ENCODE measurements at regions not wholly inside any gene's neighbourhood (a gene's known extent, or its start where the extent isn't known, plus 50 kb on each side); places are given as distances from the start of the nearest gene placed in this dataset.

DNA sequence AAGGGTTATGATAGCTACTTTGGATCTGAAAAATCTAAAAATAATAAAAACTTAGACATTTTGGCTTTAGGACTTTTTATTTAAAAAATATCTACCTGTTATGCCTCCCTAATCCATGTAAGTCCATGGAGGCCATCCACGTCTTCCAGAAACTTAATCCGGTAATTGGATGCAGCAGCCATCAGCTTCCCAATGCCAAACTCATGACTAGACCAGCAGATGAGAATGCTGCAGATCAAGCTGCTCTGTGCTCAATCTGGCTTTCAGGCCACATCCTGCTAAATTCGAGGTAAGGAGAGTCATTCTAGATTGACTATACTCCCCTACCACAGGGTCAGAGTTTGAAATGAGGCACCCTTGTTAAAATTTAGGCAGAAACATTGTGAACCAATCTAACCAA is 168.5 kb upstream of the TCERG1L start:
- no peak for DNase-seq (ENCODE audit: extremely low read depth in 1 of 2, low read depth in 1 of 2)

DNA sequence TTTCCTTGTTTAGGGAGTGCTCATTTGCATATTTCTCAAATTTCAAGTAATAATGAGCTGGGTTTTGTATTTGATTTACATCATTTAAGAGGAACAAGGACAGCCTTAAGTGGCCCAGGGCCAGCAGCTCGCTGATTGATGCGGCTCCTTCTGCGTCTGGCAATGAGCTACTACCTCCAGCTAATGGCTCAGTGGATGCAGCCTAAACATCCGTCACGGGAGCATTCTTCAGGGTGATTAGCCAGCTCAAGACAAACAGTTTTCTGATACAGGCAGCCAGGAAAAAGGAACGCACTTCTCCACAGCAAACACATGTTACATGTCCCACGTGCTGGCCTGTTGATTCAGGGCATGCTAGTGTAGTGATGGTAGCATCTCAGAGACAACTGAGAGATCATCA is 169.3 kb upstream of the TCERG1L start:
- DNase-seq (ENCODE audit: extremely low read depth in 1 of 2, low read depth in 1 of 2): no peak

DNA sequence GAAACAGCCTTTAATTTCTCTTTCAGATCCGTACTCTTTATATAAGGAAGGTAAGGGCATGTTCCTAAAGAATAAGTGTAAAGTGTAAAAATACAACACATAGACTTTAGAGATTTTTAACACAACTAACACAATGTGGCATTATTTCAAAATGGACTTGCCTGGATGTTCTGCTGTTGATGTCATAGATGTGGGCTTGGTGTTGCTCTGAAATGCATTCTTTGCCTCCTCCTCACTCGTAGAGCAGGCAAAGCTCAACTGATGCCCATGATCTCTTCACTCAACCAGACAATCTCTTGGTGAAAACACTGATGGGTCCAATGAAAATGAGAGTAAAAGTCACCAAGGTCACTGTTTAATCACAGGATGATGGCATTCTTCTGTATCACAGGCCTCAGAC is 174.2 kb upstream of the TCERG1L start:
- DNase-seq (ENCODE audit: extremely low read depth in 1 of 2, low read depth in 1 of 2): no peak

DNA sequence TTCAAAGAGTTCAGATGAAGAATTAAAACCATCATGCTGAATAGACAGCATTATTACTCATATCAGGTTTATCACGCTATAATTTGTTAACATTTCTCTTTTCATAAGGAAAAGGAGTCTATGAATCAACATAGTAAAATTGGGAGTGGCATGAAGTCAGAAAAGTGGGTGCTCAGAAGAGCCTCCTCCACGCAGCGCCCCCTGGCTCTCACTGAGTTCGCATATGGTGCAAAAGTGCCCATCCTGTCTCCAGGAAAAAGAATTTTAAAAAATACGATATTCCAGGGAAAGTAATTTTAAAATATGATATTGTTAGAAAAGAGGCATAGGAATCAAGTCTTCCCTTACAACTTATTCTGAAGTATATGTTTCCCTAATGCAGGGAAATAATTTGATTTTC is 176.3 kb upstream of the TCERG1L start:
- no peak for DNase-seq (ENCODE audit: extremely low read depth in 1 of 2, low read depth in 1 of 2)

DNA sequence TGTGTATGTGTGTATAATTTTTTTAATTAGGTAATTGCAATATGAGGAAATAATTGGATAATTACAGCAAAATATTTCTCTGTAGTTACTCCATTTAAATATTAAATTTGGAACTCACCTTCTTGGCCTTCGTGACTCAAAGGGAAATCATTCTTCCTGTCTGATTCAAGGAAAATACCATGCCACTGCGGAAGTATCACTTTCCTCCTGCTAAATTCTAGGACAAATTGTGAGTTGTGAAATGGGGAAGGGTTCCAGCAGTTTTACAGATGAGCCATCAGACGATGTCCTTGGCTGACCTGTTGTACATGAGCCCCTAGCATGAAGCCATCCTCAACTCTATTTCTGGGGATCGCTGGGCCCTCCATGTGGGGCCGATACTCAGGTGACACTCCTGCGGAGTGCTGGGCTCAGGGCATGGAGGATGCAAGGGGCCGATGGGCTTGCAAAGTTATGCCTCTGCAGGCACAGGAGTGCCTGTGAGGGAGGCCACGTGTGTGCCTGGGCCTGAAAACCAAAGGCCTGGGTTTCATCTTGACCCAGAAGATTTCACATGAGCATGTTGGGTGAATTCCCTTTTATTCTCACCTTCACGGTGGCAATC is 179.6 kb upstream of the TCERG1L start:
- DNase-seq (ENCODE audit: extremely low read depth in 1 of 2, low read depth in 1 of 2): no peak

DNA sequence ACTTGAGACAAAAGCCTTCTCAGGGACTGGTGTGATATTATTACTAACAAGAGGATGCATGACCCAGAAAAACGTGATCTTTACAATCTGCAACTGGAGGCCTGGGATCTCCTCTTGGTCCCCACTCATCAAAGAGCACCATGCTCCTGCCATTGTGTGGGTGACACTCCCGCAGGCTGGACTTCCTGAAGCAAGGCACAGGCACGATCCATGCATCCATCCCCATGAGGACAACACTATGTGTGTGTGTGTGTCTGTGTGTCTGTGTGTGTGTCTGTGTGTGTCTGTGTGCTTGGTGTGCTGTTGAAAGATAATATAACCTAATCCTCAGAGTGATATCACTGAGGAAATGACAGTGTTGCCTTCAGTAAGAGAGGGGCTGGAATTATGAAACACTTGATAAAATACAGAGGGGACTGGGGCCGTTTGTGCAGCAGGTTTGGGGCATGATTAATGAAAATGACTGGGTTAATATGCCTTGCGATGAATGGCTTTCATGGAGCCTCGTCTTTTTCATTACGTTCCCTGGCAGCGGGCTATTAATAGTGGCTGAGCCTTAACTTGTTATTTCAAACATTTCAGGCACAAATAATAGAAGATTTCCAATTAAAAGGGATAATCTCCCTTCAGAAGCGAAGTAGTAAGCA is 180.8 kb upstream of the TCERG1L start:
- DNase-seq (ENCODE audit: extremely low read depth in 1 of 2, low read depth in 1 of 2): no peak

DNA sequence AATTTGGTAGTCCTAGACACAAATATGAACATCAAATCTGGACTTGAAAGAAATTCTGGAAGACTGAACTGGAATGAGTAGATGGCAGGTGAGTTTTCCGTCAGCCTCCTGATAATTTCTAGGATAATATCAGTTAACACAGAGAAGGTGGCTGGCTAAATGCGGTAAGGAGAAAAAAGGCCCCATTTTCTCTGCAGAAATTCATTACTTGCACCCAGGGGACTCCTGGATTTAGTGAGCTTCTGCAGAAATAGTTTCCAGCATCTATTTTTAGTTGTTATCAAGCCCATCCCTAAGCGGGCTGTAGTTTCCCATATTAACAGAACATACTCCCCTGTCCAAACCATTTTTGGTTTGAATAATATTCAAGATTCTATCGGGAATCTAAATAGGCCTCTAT is 181.9 kb upstream of the TCERG1L start:
- no peak for DNase-seq (ENCODE audit: extremely low read depth in 1 of 2, low read depth in 1 of 2)

DNA sequence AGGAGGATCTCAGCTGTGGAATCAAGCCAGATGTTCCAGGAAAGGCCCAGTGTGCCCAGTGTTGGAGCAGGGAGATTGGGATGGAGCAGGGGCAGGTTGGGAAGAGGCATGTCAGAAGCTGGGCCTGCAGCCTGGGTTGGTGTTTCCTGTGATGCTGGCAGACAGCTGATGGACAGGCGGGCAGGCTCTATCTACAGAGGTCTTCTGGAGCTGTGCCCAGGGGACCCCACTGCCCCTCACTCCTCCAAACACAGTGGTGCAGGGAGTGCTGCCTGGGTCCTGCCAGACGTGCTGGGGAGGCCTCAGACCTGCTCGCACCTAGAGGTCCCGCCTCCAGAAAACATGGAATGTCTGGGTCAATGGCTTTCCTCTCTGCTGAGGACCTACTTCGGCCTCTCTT is 182.9 kb upstream of the TCERG1L start:
- no peak for DNase-seq (ENCODE audit: extremely low read depth in 1 of 2, low read depth in 1 of 2)

DNA sequence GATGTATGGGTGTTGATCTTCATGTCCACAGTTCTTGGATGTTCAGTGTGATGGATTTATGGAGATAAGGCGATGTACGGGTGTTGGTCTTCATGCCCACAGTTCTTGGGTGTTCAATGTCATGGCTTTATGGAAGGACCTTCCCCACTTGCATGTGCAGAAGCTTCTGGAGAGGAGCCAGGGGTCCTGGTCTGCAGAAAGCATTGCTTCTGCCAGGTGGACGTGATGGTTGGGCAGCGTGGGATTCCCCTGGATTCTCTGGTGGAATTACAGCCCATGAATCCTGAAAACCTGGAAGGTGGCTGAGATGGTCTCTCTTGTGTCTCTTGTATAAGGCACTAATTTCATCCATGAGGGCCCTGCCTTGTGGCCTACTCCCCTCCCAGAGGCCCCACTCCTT is 183.7 kb upstream of the TCERG1L start:
- DNase-seq (ENCODE audit: extremely low read depth in 1 of 2, low read depth in 1 of 2): no peak

DNA sequence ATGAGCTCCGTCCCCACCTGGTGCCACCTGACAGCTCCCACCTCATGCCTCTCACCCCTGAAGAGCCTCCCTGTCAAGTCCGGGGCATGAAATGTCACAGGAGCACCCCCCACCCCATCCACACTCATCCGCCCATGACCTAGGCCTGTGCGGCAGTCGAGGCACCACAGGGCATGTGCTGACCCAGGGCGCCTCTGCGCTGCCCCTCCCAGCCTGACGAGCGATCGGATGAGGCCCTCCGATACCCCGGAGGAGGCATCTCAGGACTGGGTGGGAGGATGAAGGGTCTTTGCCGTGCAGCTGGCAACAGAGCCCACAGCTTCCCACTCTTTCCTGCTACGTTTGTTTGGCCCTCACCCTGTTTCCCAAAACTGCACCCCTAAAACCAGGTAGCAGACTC is 184.4 kb upstream of the TCERG1L start:
- DNase-seq (ENCODE audit: extremely low read depth in 1 of 2, low read depth in 1 of 2): no peak

DNA sequence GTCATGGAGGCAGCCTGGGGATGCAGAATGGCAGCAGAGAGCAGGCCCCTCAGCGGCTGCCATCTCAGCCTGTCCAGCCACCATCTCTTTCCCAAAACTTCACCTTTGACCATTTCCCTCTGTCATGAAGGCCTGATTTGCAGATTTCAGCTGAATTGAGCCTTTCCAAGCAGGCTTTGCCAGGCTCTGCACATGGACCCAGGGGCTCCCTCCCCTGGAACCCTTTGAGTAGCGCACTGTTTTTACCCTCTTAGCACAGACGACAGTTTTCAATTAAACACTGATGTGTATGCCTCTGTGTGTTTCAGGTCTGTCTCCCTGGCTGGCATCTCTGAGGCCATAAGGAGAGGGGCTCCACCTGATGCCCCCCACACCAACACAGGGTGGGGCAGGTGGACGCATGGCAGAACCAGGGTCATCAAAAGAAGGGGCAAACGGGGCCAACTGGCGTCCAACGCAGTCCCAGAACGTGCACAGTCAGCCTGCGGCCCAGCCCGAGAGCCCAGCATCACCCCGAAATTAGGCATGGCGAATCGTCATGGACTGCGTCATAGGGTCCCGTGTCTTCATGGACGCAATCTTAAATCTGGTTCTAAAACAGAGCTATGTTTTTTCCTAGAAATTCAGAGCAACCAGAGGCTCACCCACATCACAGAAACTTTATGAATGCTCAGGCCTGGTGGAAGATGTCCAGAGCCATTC is 185.0 kb upstream of the TCERG1L start:
- DNase-seq (ENCODE audit: extremely low read depth in 1 of 2, low read depth in 1 of 2): no peak

DNA sequence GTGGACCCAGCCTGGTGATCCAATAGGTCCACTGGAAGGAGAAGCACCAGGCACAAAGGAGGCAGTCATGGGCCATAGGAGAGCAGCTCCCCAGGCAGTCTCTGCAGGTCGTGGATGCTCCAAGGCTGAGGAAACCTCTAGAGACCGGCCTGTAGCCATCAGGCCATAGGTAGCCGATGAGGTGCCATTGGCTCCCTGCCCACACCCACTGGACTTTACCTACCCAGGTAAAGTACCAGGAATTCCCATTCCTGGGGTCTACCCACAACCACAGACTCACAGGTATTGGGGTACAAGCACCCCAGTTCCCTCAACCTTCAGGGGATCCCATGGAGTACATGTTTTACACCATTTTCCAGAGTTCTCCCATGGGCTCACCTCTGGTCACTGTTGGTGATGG is 188.0 kb upstream of the TCERG1L start:
- no peak for DNase-seq (ENCODE audit: extremely low read depth in 1 of 2, low read depth in 1 of 2)

DNA sequence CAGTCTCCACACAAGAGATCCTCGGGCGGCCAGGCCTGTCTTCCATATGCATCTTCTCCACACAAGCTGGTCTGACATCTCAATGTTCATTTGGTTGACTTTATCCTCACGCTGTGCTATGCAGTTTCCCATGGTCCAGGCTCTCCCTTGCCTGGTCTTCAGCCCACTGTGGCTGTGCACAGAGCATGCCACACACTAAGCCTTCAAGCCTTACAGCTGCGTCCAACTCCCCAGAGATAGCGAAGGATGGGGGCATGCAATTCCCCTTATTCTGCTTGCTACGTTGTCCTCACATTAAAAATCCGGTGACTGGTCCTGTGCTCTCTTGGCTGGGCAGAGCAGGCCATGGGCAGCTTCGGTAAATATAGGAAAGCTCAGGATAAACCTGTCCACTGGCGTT is 188.7 kb upstream of the TCERG1L start:
- DNase-seq (ENCODE audit: extremely low read depth in 1 of 2, low read depth in 1 of 2): no peak

DNA sequence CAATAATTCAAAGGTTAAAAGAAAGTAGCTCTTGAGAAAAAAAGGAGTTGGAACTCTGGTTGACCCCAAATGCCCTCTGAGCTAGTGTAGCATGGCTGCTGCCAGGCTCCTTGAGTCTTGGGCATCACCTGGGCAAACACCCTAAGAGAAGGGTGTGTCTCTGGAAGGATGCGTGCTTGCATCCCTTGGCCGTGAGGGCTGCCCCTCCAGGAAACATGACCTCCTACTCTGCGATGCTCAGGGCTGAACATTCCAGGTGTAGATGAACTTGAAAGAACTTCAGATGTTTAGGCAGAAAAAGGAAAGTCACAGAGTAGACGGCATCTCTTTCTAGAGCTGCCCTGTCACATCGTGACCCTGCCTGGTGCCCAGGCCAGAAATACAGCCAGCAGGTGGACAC is 189.4 kb upstream of the TCERG1L start:
- no peak for DNase-seq (ENCODE audit: extremely low read depth in 1 of 2, low read depth in 1 of 2)

DNA sequence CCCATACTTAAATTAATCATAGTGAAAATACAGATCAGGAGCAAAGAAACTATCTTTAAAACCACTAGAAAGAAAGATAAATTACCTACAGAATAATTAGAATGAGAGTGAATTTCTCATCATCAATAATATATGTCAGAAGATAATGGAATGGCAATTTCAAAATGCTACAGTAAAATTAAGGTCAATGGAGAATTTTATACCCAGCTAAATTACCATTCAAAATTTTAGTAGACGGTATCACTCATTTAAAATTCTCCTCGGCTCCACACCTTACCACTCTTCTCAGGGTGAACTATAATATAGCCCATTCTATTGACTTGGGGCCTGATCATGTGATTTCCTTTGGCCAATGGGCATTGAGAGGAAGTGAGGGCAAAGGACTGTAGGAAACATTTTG is 192.5 kb upstream of the TCERG1L start:
- DNase-seq (ENCODE audit: extremely low read depth in 1 of 2, low read depth in 1 of 2): no peak

DNA sequence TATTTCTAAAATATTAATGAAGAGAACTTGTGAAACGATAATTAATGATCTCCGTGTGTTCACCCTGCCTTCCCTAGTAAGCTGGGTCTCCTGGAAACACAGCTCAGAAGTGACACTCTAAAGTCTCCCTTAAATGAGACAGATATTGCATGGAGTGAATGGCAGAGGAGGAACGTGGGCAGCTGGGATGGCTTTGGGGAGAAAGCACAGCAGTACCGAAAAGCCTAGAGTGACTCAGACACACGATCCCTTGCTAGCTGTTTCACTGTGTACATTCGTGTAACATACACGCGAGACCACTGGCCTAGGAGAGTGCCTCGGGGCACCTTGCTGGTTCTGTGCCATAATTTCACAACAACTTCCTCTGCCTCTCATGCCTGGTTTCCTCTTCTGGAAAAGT is 199.9 kb upstream of the TCERG1L start:
- DNase-seq (ENCODE audit: extremely low read depth in 1 of 2, low read depth in 1 of 2): no peak

DNA sequence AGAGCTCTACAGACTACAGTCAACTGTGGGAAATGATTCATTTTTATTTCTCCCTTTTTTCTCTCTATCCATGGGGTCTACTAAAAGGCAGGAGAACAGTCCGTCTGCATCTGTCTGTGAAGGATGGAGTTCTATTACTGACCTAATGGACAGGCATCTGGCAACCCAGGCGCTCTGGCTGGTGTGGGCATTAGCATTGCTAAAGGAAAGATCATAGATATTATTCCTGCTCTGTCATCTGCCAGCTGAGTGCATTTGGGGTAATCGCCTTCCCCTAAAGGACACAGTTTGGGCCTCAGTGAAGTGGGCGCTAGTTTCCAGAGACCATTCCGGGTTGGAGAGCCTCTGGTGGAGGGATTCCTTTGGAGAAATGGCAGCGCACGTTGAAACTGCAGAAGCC is 201.3 kb upstream of the TCERG1L start:
- no peak for DNase-seq (ENCODE audit: extremely low read depth in 1 of 2, low read depth in 1 of 2)

DNA sequence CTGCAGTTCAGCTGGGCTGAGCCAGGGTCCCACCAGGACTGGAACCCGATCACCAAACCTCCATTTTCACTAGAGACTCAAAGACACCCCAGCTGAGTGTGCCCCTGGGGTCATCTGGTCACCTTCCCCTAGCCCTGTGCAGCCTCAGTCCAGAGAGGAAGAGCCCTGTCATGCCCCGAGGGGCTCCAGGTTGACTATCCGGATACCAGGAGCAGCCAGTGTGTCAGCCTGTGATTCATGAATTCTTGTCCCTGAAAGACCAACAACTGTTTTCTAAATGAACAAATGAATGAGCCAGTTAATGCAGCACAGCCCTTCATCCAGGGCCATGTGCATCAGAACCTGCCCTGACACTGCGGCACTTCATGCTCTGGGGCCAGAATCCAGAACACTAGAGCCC is 201.9 kb upstream of the TCERG1L start:
- DNase-seq (ENCODE audit: extremely low read depth in 1 of 2, low read depth in 1 of 2): no peak

DNA sequence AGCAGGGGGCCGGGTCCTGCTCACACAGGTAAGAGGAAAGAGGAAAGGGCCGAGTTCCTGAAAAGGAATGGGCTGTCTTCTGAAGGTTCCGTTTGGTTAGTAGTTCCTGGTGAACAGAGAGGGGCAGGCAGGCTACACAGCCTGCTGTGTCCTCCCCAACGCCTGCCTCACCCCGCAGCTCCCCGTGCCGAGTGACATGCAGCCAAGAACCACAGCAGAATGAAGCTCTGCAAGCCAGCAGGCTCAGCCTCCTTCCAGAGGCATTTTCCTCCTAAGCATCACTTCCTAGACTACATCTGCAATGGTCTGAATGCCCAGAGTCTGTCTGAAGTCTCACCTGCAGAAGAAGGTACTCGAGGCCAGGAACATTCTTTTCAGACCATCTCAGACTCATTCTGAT is 202.4 kb upstream of the TCERG1L start:
- no peak for DNase-seq (ENCODE audit: extremely low read depth in 1 of 2, low read depth in 1 of 2)

DNA sequence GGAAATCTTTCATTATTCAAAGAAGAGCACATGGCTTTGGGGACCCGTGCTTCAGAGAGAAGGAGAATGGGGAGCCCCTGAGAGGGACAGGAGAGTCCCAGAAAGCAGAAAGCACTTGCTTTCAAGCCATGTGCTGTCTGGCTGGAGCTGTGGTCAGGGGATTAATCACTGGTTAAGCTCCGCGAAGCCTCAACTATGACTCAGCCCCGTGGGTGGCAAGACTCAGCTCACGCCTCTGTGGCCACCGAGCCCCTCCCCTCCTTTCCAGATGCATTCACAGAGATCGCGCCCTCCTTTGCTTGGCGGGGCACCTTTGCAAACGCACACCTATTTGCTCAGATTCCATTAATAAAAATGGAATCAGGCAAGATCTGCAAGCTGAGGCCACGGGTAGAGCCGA is 202.9 kb upstream of the TCERG1L start:
- DNase-seq (ENCODE audit: extremely low read depth in 1 of 2, low read depth in 1 of 2): no peak

DNA sequence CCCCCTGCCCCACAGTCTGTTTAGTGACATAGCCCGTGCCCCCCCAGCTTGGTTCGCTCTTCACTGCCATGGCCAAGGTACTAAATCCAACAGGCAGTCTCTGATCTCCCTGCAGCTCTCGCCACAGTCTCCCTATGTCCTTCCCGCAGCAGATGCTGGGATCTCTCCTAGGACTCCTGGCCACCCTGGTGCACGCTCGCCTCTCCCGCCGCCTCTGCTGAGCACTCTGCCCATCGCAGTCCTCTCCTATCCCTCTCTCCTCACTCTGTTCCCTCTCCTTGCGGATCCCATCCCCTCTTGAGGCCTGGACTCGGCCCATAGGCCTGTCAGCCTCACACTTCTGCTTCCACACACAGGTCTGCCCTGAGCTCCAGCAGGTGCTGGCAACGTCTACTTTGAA is 204.8 kb upstream of the TCERG1L start:
- no peak for DNase-seq (ENCODE audit: extremely low read depth in 1 of 2, low read depth in 1 of 2)

DNA sequence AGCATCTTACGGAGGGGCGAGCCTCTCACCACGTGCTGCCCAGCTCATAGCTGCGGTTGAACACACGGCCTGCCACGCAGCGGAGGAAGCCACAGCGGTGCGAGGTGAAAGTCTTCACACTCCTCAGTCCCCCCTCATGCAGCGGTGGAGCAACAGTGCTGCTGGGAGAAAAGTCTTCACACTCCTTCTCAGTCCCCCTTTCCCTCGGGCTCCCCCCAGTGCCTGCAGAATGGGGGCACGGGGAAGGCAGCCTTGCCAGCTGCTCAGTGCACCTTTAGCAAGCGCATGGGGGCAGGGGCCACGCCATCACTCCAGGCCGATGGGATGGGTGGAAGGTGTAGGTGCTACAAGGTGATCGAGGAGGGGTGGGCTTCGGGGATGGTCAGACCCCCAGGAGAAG is 206.3 kb upstream of the TCERG1L start:
- no peak for DNase-seq (ENCODE audit: extremely low read depth in 1 of 2, low read depth in 1 of 2)

All from activated CD8-positive, alpha-beta memory T cell treated with anti-CD3 and anti-CD28 coated beads for 1 hour (primary cell).